GM21526 (cell line): ENCODE measurements at regions not wholly inside any gene's neighbourhood (a gene's known extent, or its start where the extent isn't known, plus 50 kb on each side); places are given as distances from the start of the nearest gene placed in this dataset.

Experiments used
- ATAC-seq: cut with Tn5 transposase; IDR thresholded peaks from one replicate; pipeline ENCODE4 v1.9.1; 2021; ENCODE audit warnings: moderate library complexity; ENCODE audit not compliant: unreplicated experiment, low FRiP score

- no peak for ATAC-seq
Measured at GRCh38 chr6:100944644-100945043, 63.5 kb upstream of the ASCC3 start.

GRCh38 chr6:100946021-100946540 is 65.0 kb upstream of the ASCC3 start:
- no peak for ATAC-seq

GRCh38 chr6:100946711-100947110 is 65.6 kb upstream of the ASCC3 start:
- ATAC-seq: no peak

- no peak for ATAC-seq
Measured at GRCh38 chr6:100948381-100949133, 67.4 kb upstream of the ASCC3 start.

- ATAC-seq: no peak
Measured at GRCh38 chr6:100952006-100952405, 70.9 kb upstream of the ASCC3 start.

GRCh38 chr6:100959280-100959679 is 78.2 kb upstream of the ASCC3 start:
- ATAC-seq: no peak

GRCh38 chr6:100962466-100962865 is 81.3 kb upstream of the ASCC3 start:
- no peak for ATAC-seq

- ATAC-seq: no peak
Measured at GRCh38 chr6:100965067-100965466, 83.9 kb upstream of the ASCC3 start.

GRCh38 chr6:100968949-100969348 is 87.8 kb upstream of the ASCC3 start:
- ATAC-seq: no peak

GRCh38 chr6:100979267-100979666 is 98.1 kb upstream of the ASCC3 start:
- ATAC-seq: no peak

- no peak for ATAC-seq
Measured at GRCh38 chr6:100980949-100981348, 99.8 kb upstream of the ASCC3 start.

- ATAC-seq: no peak
Measured at GRCh38 chr6:100986921-100987320, 105.8 kb upstream of the ASCC3 start.

GRCh38 chr6:100987556-100987955 is 106.4 kb upstream of the ASCC3 start:
- ATAC-seq: no peak

- no peak for ATAC-seq
Measured at GRCh38 chr6:100988391-100988984, 107.4 kb upstream of the ASCC3 start.

GRCh38 chr6:100990070-100990469 is 108.9 kb upstream of the ASCC3 start:
- no peak for ATAC-seq

- ATAC-seq: no peak
Measured at GRCh38 chr6:100996409-100996808, 115.3 kb upstream of the ASCC3 start.

GRCh38 chr6:100998111-100998510 is 117.0 kb upstream of the ASCC3 start:
- no peak for ATAC-seq

- no peak for ATAC-seq
Measured at GRCh38 chr6:100999034-100999597, 118.0 kb upstream of the ASCC3 start.

- ATAC-seq: no peak
Measured at GRCh38 chr6:101000341-101000740, 119.2 kb upstream of the ASCC3 start.

- ATAC-seq: no peak
Measured at GRCh38 chr6:101001012-101001411, 119.9 kb upstream of the ASCC3 start.

- no peak for ATAC-seq
Measured at GRCh38 chr6:101001607-101002006, 120.5 kb upstream of the ASCC3 start.

GRCh38 chr6:101003075-101003474 is 121.9 kb upstream of the ASCC3 start:
- no peak for ATAC-seq
